Keratinocyte (primary cell): ENCODE measurements at regions not wholly inside any gene's neighbourhood (a gene's known extent, or its start where the extent isn't known, plus 50 kb on each side); places are given as distances from the start of the nearest gene placed in this dataset.

ENCODE experiments used
- DNase-seq: peaks from one replicate; pipeline ENCODE4 v3.0.0-alpha.2; 2011; ENCODE audit warnings: low read depth, missing footprints, low spot score
- FAIRE-seq: peaks from 2 replicates; lab custom pipeline; 2011; peaks lifted over from hg19 to GRCh38; lab: Jason Lieb, UNC
- H2AFZ ChIP-seq: 2 replicates; pipeline ENCODE4 v1.6.0; 2012; ENCODE audit warnings: low read length, control low read depth, inconsistent platforms; ENCODE audit not compliant: control insufficient read depth
- H3K27ac ChIP-seq: 2 replicates; pipeline ENCODE4 v1.5.1; 2011; ENCODE audit warnings: low read length; ENCODE audit not compliant: control insufficient read depth, insufficient read depth
- H3K27me3 ChIP-seq: 3 replicates; pipeline ENCODE4 v1.6.0; 2011; ENCODE audit warnings: low read length; ENCODE audit not compliant: control insufficient read depth, insufficient read depth; ENCODE audit errors: extremely low read depth
- H3K36me3 ChIP-seq, 2 experiments: 2 replicates in 1 of 2; 3 replicates in 1 of 2; pipeline ENCODE4 v1.5.1; 2011; ENCODE audit warnings: low read length in 2 of 2, mild to moderate bottlenecking in 1 of 2; ENCODE audit not compliant: control insufficient read depth in 2 of 2, insufficient read depth in 2 of 2; ENCODE audit errors: extremely low read depth in 1 of 2
- H3K4me1 ChIP-seq: 3 replicates; pipeline ENCODE4 v1.5.1; 2011; ENCODE audit warnings: low read length; ENCODE audit not compliant: control insufficient read depth, insufficient read depth; ENCODE audit errors: extremely low read depth
- H3K4me2 ChIP-seq: 3 replicates; pipeline ENCODE4 v1.6.0; 2011; ENCODE audit warnings: low read depth, low read length; ENCODE audit not compliant: control insufficient read depth, insufficient read depth; ENCODE audit errors: extremely low read depth
- H3K4me3 ChIP-seq, 3 experiments: fragments of 200-600 bp in 1 of 3; sonication (generic) in 1 of 3; 2 replicates in 2 of 3; 3 replicates in 1 of 3; pipeline ENCODE4 v1.5.1; 2011 to 2016; ENCODE audit warnings: low read length in 3 of 3, mild to moderate bottlenecking in 3 of 3, control low read depth in 2 of 3, inconsistent platforms in 1 of 3, low read depth in 1 of 3, mixed read lengths in 1 of 3, mixed run types in 1 of 3, moderate library complexity in 1 of 3; ENCODE audit not compliant: control insufficient read depth in 2 of 3, insufficient read depth in 2 of 3; ENCODE audit errors: extremely low read depth in 1 of 3
- H3K79me2 ChIP-seq: 2 replicates; pipeline ENCODE4 v1.6.0; 2012; ENCODE audit warnings: low read length; ENCODE audit not compliant: control insufficient read depth, insufficient read depth
- H3K9ac ChIP-seq: 3 replicates; pipeline ENCODE4 v1.6.0; 2011; ENCODE audit warnings: low read length; ENCODE audit not compliant: control insufficient read depth, insufficient read depth; ENCODE audit errors: extremely low read depth
- H3K9me1 ChIP-seq: 3 replicates; pipeline ENCODE4 v1.6.0; 2011; ENCODE audit warnings: low read length; ENCODE audit not compliant: control insufficient read depth, insufficient read depth; ENCODE audit errors: extremely low read depth
- H3K9me3 ChIP-seq: 2 replicates; pipeline ENCODE4 v1.5.1; 2012; ENCODE audit warnings: low read depth, low read length; ENCODE audit not compliant: control insufficient read depth
- H4K20me1 ChIP-seq: 3 replicates; pipeline ENCODE4 v1.6.0; 2011; ENCODE audit warnings: low read length; ENCODE audit not compliant: control insufficient read depth, insufficient read depth; ENCODE audit errors: extremely low read depth
- CTCF ChIP-seq, 3 experiments: IDR thresholded peaks in 1 of 3; conservative IDR thresholded peaks in 1 of 3; optimal IDR thresholded peaks in 1 of 3; 2 replicates in 2 of 3; 3 replicates in 1 of 3; pipeline versions ENCODE3 to v1.5.1; 2011; ENCODE audit warnings: low read length in 3 of 3, mild to moderate bottlenecking in 3 of 3, moderate library complexity in 2 of 3, control low read depth in 1 of 3, inconsistent platforms in 1 of 3; ENCODE audit not compliant: insufficient read depth in 2 of 3; ENCODE audit errors: extremely low read depth in 1 of 3
- EZH2 ChIP-seq: IDR thresholded peaks from one replicate; pipeline ENCODE4 v1.6.1; 2012; ENCODE audit warnings: inconsistent platforms, mild to moderate bottlenecking, low read length, moderate library complexity
- dilution Hi-C: fragments of 300-500 bp; cut with MboI; formaldehyde crosslinking; loops from one replicate; pipeline ENCODE4 v1.7.0; 2020; ENCODE audit warnings: low sequenced_read_pairs; ENCODE audit not compliant: extremely low pct_ligation_motif_present

DNA sequence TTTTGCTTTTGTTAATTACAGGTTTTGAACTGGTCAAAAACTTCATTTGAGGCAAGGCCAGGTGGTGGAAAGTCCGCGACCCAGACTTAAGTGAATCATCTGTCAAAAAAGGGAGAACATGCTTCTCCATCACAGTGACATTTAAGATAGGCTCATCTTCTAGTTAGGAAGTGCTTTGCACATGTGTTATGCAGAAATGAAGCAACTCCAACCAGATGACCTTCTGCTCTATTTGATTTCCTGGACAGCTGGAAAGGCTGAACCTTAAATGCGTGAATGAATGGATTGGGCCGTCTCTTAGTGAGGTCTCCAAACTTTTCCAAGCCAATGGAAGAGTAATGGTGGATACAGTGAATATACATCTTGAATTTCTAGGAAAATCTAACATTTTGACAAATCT lies 101.6 kb upstream of the FAM13C start:
- Histone ChIP-seq H3K79me2 (no peaks in the 10 kb centered on the region), H3K4me2 (no peak overlapping the region), H3K36me3 (no peaks in the 10 kb centered on the region), H3K4me1 (no peaks in the 10 kb centered on the region), H3K27ac (no peak overlapping the region), H3K9ac (no peak overlapping the region), H2AFZ (no peak overlapping the region), H3K4me3 (no peak overlapping the region), H4K20me1 (no peaks in the 10 kb centered on the region), H3K9me3 (no peaks in the 10 kb centered on the region), H3K27me3 (peaks cover 3% of the 10 kb centered on the region), H3K9me1 (no peaks in the 10 kb centered on the region)
- FAIRE-seq, result no peak
- TF ChIP-seq CTCF (optimal IDR thresholded peaks at IDR 0.05 in 1 of 3, IDR thresholded peaks at IDR 0.05 in 1 of 3, conservative IDR thresholded peaks at IDR 0.05 in 1 of 3; ENCODE audit: extremely low read depth in 1 of 3, insufficient read depth in 2 of 3, low read length in 3 of 3), result no peak
- TF ChIP-seq EZH2, result no peak
- no peak for DNase-seq
- dilution Hi-C loops, result no loop called here

DNA sequence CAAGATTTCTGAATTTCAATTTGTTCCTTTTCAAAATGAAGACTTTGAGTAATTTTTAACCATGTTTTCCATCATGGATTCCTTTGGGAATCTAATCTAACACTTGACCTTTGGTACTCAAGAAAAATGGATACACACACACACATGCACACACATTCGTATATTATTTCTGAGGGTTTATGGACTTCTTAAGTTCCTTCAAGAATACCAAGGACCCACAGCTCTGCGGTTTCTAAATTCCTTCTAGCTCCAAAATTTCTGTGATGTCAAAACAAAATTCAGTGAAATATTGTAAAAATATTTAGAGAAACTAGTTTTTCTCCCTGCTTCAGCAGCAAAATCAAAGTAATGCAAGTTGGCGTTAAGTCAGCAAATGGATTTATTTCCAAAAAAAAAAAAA lies 98.3 kb upstream of the FAM13C start:
- Histone ChIP-seq H2AFZ (no peak overlapping the region), H3K4me3 (no peak overlapping the region), H4K20me1 (no peaks in the 10 kb centered on the region), H3K4me1 (no peaks in the 10 kb centered on the region), H3K36me3 (no peaks in the 10 kb centered on the region), H3K79me2 (no peaks in the 10 kb centered on the region), H3K27ac (no peak overlapping the region), H3K9me1 (no peaks in the 10 kb centered on the region), H3K27me3 (peaks cover 3% of the 10 kb centered on the region), H3K9ac (no peak overlapping the region), H3K9me3 (no peaks in the 10 kb centered on the region), H3K4me2 (no peak overlapping the region)
- DNase-seq, result no peak
- dilution Hi-C loops, result no loop called here
- no peak for FAIRE-seq
- no peak for TF ChIP-seq EZH2
- TF ChIP-seq CTCF (optimal IDR thresholded peaks at IDR 0.05 in 1 of 3, IDR thresholded peaks at IDR 0.05 in 1 of 3, conservative IDR thresholded peaks at IDR 0.05 in 1 of 3; ENCODE audit: extremely low read depth in 1 of 3, insufficient read depth in 2 of 3, low read length in 3 of 3), result no peak
